PC-9 (cell line): ENCODE measurements at regions not wholly inside any gene's neighbourhood (a gene's known extent, or its start where the extent isn't known, plus 50 kb on each side); places are given as distances from the start of the nearest gene placed in this dataset.

Experiments used
- CTCF ChIP-seq: fragments of 200-600 bp; sonication (generic); conservative IDR thresholded peaks from 2 replicates; pipeline ENCODE4 v1.6.1; 2017; ENCODE audit warnings: mixed run types, antibody characterized with exemption, mild to moderate bottlenecking, moderate library complexity
- EZH2 ChIP-seq: fragments of 200-600 bp; sonication (generic); IDR thresholded peaks from 2 replicates; pipeline ENCODE4 v1.8.0; 2017; ENCODE audit warnings: antibody characterized with exemption, low read depth

GRCh38 chr15:85872125-85872524 is 77.4 kb upstream of the KLHL25 start:
- no peak for TF ChIP-seq CTCF
- no peak for TF ChIP-seq EZH2
